Small intestine (tissue), 7 donors: ENCODE measurements at regions not wholly inside any gene's neighbourhood (a gene's known extent, or its start where the extent isn't known, plus 50 kb on each side); places are given as distances from the start of the nearest gene placed in this dataset.
A peak's percentile ranks its signal among the peaks of the same experiment; 100 is the strongest.

Experiments
- DNase-seq, 2 donors: peaks; one replicate each; pipeline versions ENCODE4 v3.0.0 to v3.0.0-alpha.2; 2013
- FAIRE-seq: peaks from 2 replicates; lab custom pipeline; 2012; peaks lifted over from hg19 to GRCh38; lab: Jason Lieb, UNC
- H3K27ac ChIP-seq, 3 donors: one replicate each; pipeline ENCODE4 v1.5.1; 2013; ENCODE audit warnings: low read length in 2 of 3, mild to moderate bottlenecking in 2 of 3, control low read depth in 1 of 3, inconsistent platforms in 1 of 3, low read depth in 1 of 3, moderate library complexity in 1 of 3
- H3K27me3 ChIP-seq, 3 donors: one replicate each; pipeline ENCODE4 v1.6.1; 2013; ENCODE audit warnings: low read length in 3 of 3, inconsistent platforms in 1 of 3; ENCODE audit not compliant: control insufficient read depth in 3 of 3, insufficient read depth in 3 of 3
- H3K36me3 ChIP-seq, 3 donors: one replicate each; pipeline ENCODE4 v1.6.1; 2013; ENCODE audit warnings: low read length in 3 of 3, inconsistent platforms in 1 of 3, low read depth in 1 of 3, mild to moderate bottlenecking in 1 of 3, moderate library complexity in 1 of 3; ENCODE audit not compliant: control insufficient read depth in 3 of 3, insufficient read depth in 2 of 3
- H3K4me1 ChIP-seq, 3 donors: one replicate each; pipeline ENCODE4 v1.6.1; 2013; ENCODE audit warnings: low read length in 2 of 3, inconsistent platforms in 1 of 3, low read depth in 1 of 3, mild to moderate bottlenecking in 1 of 3, moderate library complexity in 1 of 3; ENCODE audit not compliant: control insufficient read depth in 3 of 3, insufficient read depth in 2 of 3
- H3K4me3 ChIP-seq, 3 donors: one replicate each; pipeline ENCODE4 v1.5.1; 2013; ENCODE audit warnings: low read length in 3 of 3, control low read depth in 1 of 3, inconsistent platforms in 1 of 3, low read depth in 1 of 3, mild to moderate bottlenecking in 1 of 3, moderate library complexity in 1 of 3
- H3K9me3 ChIP-seq, 2 donors: one replicate each; pipeline ENCODE4 v1.6.1; 2013; ENCODE audit warnings: low read depth in 1 of 2, low read length in 1 of 2; ENCODE audit not compliant: control insufficient read depth in 2 of 2, insufficient read depth in 1 of 2
- WGBS, 3 donors: extraction: QIAGEN DNeasy Blood & Tissue Kit; methylation state at CpG; one replicate each; pipeline ENCODE4 v1.1.7; 2013; 5-methylcytosine and 5-hydroxymethylcytosine counted together
- donor health status: healthy with polysubstance abuse.
- donor health status: control.
- donor health status: control.
- donor health status: Bipolar disorder and iron deficiency.
- donor health status: healthy.

- Histone ChIP-seq H3K27ac (no peak overlapping the region), H3K36me3 (no peaks in the 10 kb centered on the region), H3K4me3 (no peak overlapping the region), H3K4me1 (no peaks in the 10 kb centered on the region), H3K27me3 (no peaks in the 10 kb centered on the region), H3K9me3 (no peaks in the 10 kb centered on the region)
- FAIRE-seq (no peak), DNase-seq (no peak)
- 64 to 77% (median 76%) methylated on average over 6 of the region's 6 CpGs for WGBS, 3 donors
Observed at GRCh38 chr1:90783181-90783580, 66.1 kb upstream of the BARHL2 start.

- Histone ChIP-seq H3K4me1 (no peaks in the 10 kb centered on the region), H3K9me3 (no peaks in the 10 kb centered on the region), H3K4me3 (no peak overlapping the region), H3K27ac (no peak overlapping the region), H3K27me3 (no peaks in the 10 kb centered on the region), H3K36me3 (no peaks in the 10 kb centered on the region)
- WGBS, 3 donors = 75 to 89% (median 83%) methylated on average over 2 of the region's 2 CpGs
- no peak for DNase-seq
- no peak for FAIRE-seq
Observed at GRCh38 chr1:90782046-90782445, 64.9 kb upstream of the BARHL2 start.

GRCh38 chr1:90781534-90781933, 64.4 kb upstream of the BARHL2 start:
- H3K27ac ChIP-seq = no peak overlapping the region
- FAIRE-seq (no peak), DNase-seq (no peak)
- no peaks in the 10 kb centered on the region for H3K9me3 ChIP-seq
- WGBS, 3 donors = 59 to 76% (median 64%) methylated on average over 6 of the region's 6 CpGs
- H3K4me1 ChIP-seq = no peaks in the 10 kb centered on the region
- H3K4me3 ChIP-seq = no peak overlapping the region
- no peaks in the 10 kb centered on the region for H3K36me3 ChIP-seq
- no peaks in the 10 kb centered on the region for H3K27me3 ChIP-seq

GRCh38 chr1:90780981-90781380, 63.9 kb upstream of the BARHL2 start:
- H3K27me3 ChIP-seq = no peaks in the 10 kb centered on the region
- H3K36me3 ChIP-seq = no peaks in the 10 kb centered on the region
- FAIRE-seq (no peak), DNase-seq (no peak)
- H3K27ac ChIP-seq = no peak overlapping the region
- no peaks in the 10 kb centered on the region for H3K9me3 ChIP-seq
- H3K4me1 ChIP-seq = no peaks in the 10 kb centered on the region
- H3K4me3 ChIP-seq = no peak overlapping the region
- whole genome bisulfite sequencing, 3 donors = 92 to 93% (median 93%) methylated on average over 2 of the region's 2 CpGs

- Histone ChIP-seq H3K4me1 (no peaks in the 10 kb centered on the region), H3K4me3 (no peak overlapping the region), H3K27me3 (no peaks in the 10 kb centered on the region), H3K27ac (no peak overlapping the region), H3K36me3 (no peaks in the 10 kb centered on the region), H3K9me3 (no peaks in the 10 kb centered on the region)
- 29 to 63% (median 34%) methylated on average over 4 of the region's 4 CpGs for WGBS, 3 donors
- FAIRE-seq (no peak), DNase-seq (peak in 1 of 2 donors; percentile 21)
Observed at GRCh38 chr1:90779573-90779972, 62.5 kb upstream of the BARHL2 start.

GRCh38 chr1:90778486-90778885, 61.4 kb upstream of the BARHL2 start:
- H3K36me3 ChIP-seq = no peaks in the 10 kb centered on the region
- H3K27me3 ChIP-seq = no peaks in the 10 kb centered on the region
- H3K4me1 ChIP-seq = no peaks in the 10 kb centered on the region
- H3K4me3 ChIP-seq = no peak overlapping the region
- no peaks in the 10 kb centered on the region for H3K9me3 ChIP-seq
- H3K27ac ChIP-seq = no peak overlapping the region
- FAIRE-seq (no peak), DNase-seq (no peak)

- H3K27ac ChIP-seq = no peak overlapping the region
- DNase-seq (no peak), FAIRE-seq (no peak)
- no peaks in the 10 kb centered on the region for H3K27me3 ChIP-seq
- no peak overlapping the region for H3K4me3 ChIP-seq
- WGBS, 3 donors = 76 to 92% (median 80%) methylated on average over 3 of the region's 3 CpGs
- no peaks in the 10 kb centered on the region for H3K4me1 ChIP-seq
- H3K9me3 ChIP-seq = no peaks in the 10 kb centered on the region
- H3K36me3 ChIP-seq = no peaks in the 10 kb centered on the region
Observed at GRCh38 chr1:90773812-90774211, 56.7 kb upstream of the BARHL2 start.

GRCh38 chr1:90768826-90769225, 51.7 kb upstream of the BARHL2 start:
- Histone ChIP-seq H3K27me3 (peaks cover 0 to 2% (median 0%) of the 10 kb centered on the region in 3 donors), H3K36me3 (no peaks in the 10 kb centered on the region), H3K4me3 (no peak overlapping the region), H3K4me1 (no peaks in the 10 kb centered on the region), H3K27ac (no peak overlapping the region), H3K9me3 (no peaks in the 10 kb centered on the region)
- DNase-seq (no peak), FAIRE-seq (no peak)
- WGBS, 3 donors = 62 to 79% (median 77%) methylated on average over 2 of the region's 2 CpGs

GRCh38 chr1:90768098-90768497, 51.0 kb upstream of the BARHL2 start:
- Histone ChIP-seq H3K36me3 (no peaks in the 10 kb centered on the region), H3K4me3 (no peak overlapping the region), H3K9me3 (no peaks in the 10 kb centered on the region), H3K27ac (no peak overlapping the region), H3K4me1 (no peaks in the 10 kb centered on the region), H3K27me3 (peaks cover 0 to 3% (median 0%) of the 10 kb centered on the region in 3 donors)
- DNase-seq (no peak), FAIRE-seq (no peak)
- WGBS, 3 donors = 59 to 67% (median 63%) methylated on average over 1 of the region's 1 CpG
